OCI-LY3 (cell line): ENCODE measurements at regions not wholly inside any gene's neighbourhood (a gene's known extent, or its start where the extent isn't known, plus 50 kb on each side); places are given as distances from the start of the nearest gene placed in this dataset.

ENCODE experiments used
- EZH2phosphoT487 ChIP-seq: fragments of 200-600 bp; shearing (Covaris generic); IDR thresholded peaks from 2 replicates; pipeline ENCODE4 v1.6.1; 2018; ENCODE audit warnings: antibody characterized with exemption, mixed run types, low read depth
- TF ChIP-seq, protein P1 (sequence below): fragments of 200-600, 300-600 bp; sonication (generic); IDR thresholded peaks from 2 replicates; pipeline ENCODE4 v1.5.1; 2014; ENCODE audit warnings: antibody characterized with exemption, low read length, low read depth

DNA sequence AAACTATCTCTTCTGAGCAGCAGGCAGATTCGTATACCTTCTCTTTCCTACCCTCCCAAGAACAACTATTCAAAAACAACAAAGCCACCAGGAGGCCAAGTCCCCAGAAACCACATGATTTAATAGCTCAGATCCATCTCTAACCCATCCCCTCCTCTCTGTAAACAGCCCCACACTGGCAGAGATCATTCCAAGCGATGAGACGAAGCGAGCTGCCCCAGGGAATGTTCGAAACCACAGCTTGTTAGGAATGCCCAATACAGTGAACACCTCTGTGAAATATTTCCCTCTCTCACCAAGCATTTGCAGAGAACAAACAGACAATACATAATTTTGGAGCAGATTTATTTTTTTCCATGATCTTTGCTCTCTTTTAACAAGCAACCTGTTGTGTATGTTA is 231.8 kb downstream of the SOD2 start:
- TF ChIP-seq, protein P1, sequence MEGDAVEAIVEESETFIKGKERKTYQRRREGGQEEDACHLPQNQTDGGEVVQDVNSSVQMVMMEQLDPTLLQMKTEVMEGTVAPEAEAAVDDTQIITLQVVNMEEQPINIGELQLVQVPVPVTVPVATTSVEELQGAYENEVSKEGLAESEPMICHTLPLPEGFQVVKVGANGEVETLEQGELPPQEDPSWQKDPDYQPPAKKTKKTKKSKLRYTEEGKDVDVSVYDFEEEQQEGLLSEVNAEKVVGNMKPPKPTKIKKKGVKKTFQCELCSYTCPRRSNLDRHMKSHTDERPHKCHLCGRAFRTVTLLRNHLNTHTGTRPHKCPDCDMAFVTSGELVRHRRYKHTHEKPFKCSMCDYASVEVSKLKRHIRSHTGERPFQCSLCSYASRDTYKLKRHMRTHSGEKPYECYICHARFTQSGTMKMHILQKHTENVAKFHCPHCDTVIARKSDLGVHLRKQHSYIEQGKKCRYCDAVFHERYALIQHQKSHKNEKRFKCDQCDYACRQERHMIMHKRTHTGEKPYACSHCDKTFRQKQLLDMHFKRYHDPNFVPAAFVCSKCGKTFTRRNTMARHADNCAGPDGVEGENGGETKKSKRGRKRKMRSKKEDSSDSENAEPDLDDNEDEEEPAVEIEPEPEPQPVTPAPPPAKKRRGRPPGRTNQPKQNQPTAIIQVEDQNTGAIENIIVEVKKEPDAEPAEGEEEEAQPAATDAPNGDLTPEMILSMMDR, result no peak
- no peak for TF ChIP-seq EZH2phosphoT487
